GM23338 (cell line): ENCODE measurements at regions not wholly inside any gene's neighbourhood (a gene's known extent, or its start where the extent isn't known, plus 50 kb on each side); places are given as distances from the start of the nearest gene placed in this dataset.

ENCODE experiments used
- EZH2 ChIP-seq: fragments of 200-600 bp; sonication (generic); IDR thresholded peaks from one replicate; pipeline ENCODE4 v1.8.0; 2017; ENCODE audit warnings: antibody characterized with exemption, mild to moderate bottlenecking, low read depth; ENCODE audit not compliant: unreplicated experiment
- NANOG ChIP-seq: IDR thresholded peaks from 2 replicates; pipeline ENCODE4 v1.6.1; 2016; ENCODE audit warnings: antibody characterized with exemption, borderline replicate concordance
- TF ChIP-seq, protein P1 (sequence below), 2 experiments: fragments of 200-600 bp in 1 of 2; sonication (generic) in 1 of 2; conservative IDR thresholded peaks; 2 replicates each; pipeline versions ENCODE4 v1.5.1 to v1.6.1; 2016 to 2017; ENCODE audit warnings: antibody characterized with exemption in 2 of 2, low read depth in 2 of 2, mild to moderate bottlenecking in 2 of 2, moderate library complexity in 1 of 2

DNA sequence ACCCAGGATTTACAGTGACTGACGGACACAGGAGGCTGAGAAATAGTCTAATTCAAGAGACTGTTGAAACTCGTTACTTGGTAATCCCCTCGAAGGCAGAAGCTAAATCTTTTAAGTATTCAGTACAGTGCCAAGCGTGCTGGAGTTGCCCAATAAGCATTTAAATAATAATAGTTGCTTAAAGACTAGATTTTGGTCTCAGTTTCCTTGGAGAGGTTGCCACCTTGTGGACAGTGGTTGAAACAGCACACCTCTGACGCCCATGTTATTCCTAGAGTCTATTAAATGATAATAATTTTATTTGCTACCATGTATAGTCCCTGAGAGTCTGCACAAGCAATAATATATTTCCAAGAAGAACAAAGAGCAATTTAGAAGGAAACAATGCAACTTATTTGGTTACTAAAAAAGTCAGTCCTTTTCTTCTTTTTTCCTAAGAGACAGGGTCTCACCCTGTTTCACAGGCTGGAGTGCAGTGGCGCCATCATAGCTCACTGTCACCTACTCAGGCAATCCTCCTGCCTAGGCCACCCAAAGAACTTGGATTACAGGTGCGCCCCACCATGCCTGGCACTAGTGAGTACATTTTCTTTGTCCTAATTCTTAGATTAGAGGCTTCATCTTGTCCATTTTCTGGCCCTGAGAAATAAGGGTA, 138.0 kb upstream of the NUDT7 start:
- TF ChIP-seq, protein P1, sequence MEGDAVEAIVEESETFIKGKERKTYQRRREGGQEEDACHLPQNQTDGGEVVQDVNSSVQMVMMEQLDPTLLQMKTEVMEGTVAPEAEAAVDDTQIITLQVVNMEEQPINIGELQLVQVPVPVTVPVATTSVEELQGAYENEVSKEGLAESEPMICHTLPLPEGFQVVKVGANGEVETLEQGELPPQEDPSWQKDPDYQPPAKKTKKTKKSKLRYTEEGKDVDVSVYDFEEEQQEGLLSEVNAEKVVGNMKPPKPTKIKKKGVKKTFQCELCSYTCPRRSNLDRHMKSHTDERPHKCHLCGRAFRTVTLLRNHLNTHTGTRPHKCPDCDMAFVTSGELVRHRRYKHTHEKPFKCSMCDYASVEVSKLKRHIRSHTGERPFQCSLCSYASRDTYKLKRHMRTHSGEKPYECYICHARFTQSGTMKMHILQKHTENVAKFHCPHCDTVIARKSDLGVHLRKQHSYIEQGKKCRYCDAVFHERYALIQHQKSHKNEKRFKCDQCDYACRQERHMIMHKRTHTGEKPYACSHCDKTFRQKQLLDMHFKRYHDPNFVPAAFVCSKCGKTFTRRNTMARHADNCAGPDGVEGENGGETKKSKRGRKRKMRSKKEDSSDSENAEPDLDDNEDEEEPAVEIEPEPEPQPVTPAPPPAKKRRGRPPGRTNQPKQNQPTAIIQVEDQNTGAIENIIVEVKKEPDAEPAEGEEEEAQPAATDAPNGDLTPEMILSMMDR (conservative IDR thresholded peaks at IDR 0.05; ENCODE audit: low read depth in 2 of 2) = peak; percentile 87 to 98
- TF ChIP-seq NANOG (no peak), EZH2 (no peak)
